GM23338 (cell line): ENCODE measurements at regions not wholly inside any gene's neighbourhood (a gene's known extent, or its start where the extent isn't known, plus 50 kb on each side); places are given as distances from the start of the nearest gene placed in this dataset.

Source experiments
- ATAC-seq: fragments of 200-7000 bp; cut with Tn5 transposase; 3 replicates; pipeline ENCODE4 v1.9.1; 2020
- DNase-seq: peaks from one replicate; pipeline ENCODE4 v3.0.0-alpha.2; 2015; ENCODE audit warnings: low spot score
- H2AFZ ChIP-seq: fragments of 200-600 bp; sonication (generic); 2 replicates; pipeline ENCODE4 v1.8.0; 2016; ENCODE audit warnings: antibody characterized with exemption, mild to moderate bottlenecking, moderate library complexity
- H3F3A ChIP-seq: fragments of 200-600 bp; sonication (generic); replicated peaks from 2 replicates; pipeline ENCODE4 v1.8.0; 2017; ENCODE audit warnings: antibody characterized with exemption, mixed run types, low read depth
- H3K27ac ChIP-seq: fragments of 200-600 bp; sonication (generic); 2 replicates; pipeline ENCODE4 v1.6.1; 2016; ENCODE audit warnings: low read depth
- H3K27me3 ChIP-seq: fragments of 200-600 bp; sonication (generic); 2 replicates; pipeline ENCODE4 v1.8.0; 2016; ENCODE audit warnings: mild to moderate bottlenecking, mixed run types, moderate library complexity; ENCODE audit not compliant: insufficient read depth
- H3K36me3 ChIP-seq: fragments of 200-600 bp; sonication (generic); 2 replicates; pipeline ENCODE4 v1.8.0; 2016; ENCODE audit warnings: mild to moderate bottlenecking; ENCODE audit not compliant: insufficient read depth
- H3K4me1 ChIP-seq: fragments of 200-600 bp; sonication (generic); 2 replicates; pipeline ENCODE4 v1.8.0; 2016; ENCODE audit warnings: mild to moderate bottlenecking, moderate library complexity; ENCODE audit not compliant: insufficient read depth
- H3K4me2 ChIP-seq: fragments of 200-600 bp; sonication (generic); 2 replicates; pipeline ENCODE4 v1.7.1; 2017; ENCODE audit warnings: mixed run types
- H3K4me3 ChIP-seq: fragments of 200-600 bp; sonication (generic); 2 replicates; pipeline ENCODE4 v1.6.1; 2016; ENCODE audit warnings: mixed run types
- H3K79me2 ChIP-seq: fragments of 200-600 bp; sonication (generic); replicated peaks from 2 replicates; pipeline ENCODE4 v1.8.0; 2017; ENCODE audit warnings: mild to moderate bottlenecking; ENCODE audit not compliant: insufficient read depth
- H3K9me2 ChIP-seq: fragments of 200-600 bp; sonication (generic); 2 replicates; pipeline ENCODE4 v1.8.0; 2017; ENCODE audit not compliant: insufficient read depth
- H4K20me1 ChIP-seq: fragments of 200-600 bp; sonication (generic); replicated peaks from 2 replicates; pipeline ENCODE4 v1.8.0; 2017; ENCODE audit warnings: mild to moderate bottlenecking; ENCODE audit not compliant: insufficient read depth
- H3K27ac Mint-ChIP-seq: 2 replicates; pipeline ENCODE4 v1.8.0; 2020; ENCODE audit warnings: inconsistent platforms, mild to moderate bottlenecking, moderate library complexity, mixed read lengths
- H3K27me3 Mint-ChIP-seq: 3 replicates; pipeline ENCODE4 v1.8.0; 2022; ENCODE audit warnings: low read depth, mild to moderate bottlenecking, moderate library complexity, mixed read lengths, inconsistent platforms; ENCODE audit not compliant: insufficient read depth, poor library complexity
- H3K36me3 Mint-ChIP-seq: 3 replicates; pipeline ENCODE4 v1.8.0; 2021; ENCODE audit warnings: low read depth, mild to moderate bottlenecking, inconsistent platforms, moderate library complexity, mixed read lengths
- H3K4me1 Mint-ChIP-seq: 3 replicates; pipeline ENCODE4 v1.8.0; 2020; ENCODE audit warnings: mild to moderate bottlenecking, inconsistent platforms, mixed read lengths
- H3K4me3 Mint-ChIP-seq: 3 replicates; pipeline ENCODE4 v1.8.0; 2021; ENCODE audit warnings: moderate library complexity, mild to moderate bottlenecking, inconsistent platforms, mixed read lengths
- H3K9me3 Mint-ChIP-seq: 3 replicates; pipeline ENCODE4 v1.8.0; 2020; ENCODE audit warnings: moderate library complexity, mild to moderate bottlenecking, inconsistent platforms, mixed read lengths
- CREB1 ChIP-seq: fragments of 250-450 bp; sonication (Bioruptor Pico); IDR thresholded peaks from 2 replicates; pipeline ENCODE4 v1.5.0; 2020; ENCODE audit warnings: low read depth, mild to moderate bottlenecking, moderate library complexity
- CTCF ChIP-seq, 2 experiments: fragments of 200-600 bp in 1 of 2; sonication (generic) in 1 of 2; conservative IDR thresholded peaks; 2 replicates each; pipeline versions ENCODE4 v1.5.1 to v1.6.1; 2016 to 2017; ENCODE audit warnings: antibody characterized with exemption in 2 of 2, low read depth in 2 of 2, mild to moderate bottlenecking in 2 of 2, moderate library complexity in 1 of 2
- ETS1 ChIP-seq: IDR thresholded peaks from 2 replicates; pipeline ENCODE4 v1.6.1; 2016; ENCODE audit warnings: antibody characterized with exemption
- EZH2 ChIP-seq: fragments of 200-600 bp; sonication (generic); IDR thresholded peaks from one replicate; pipeline ENCODE4 v1.8.0; 2017; ENCODE audit warnings: antibody characterized with exemption, mild to moderate bottlenecking, low read depth; ENCODE audit not compliant: unreplicated experiment
- EZH2phosphoT487 ChIP-seq: fragments of 200-600 bp; sonication (generic); IDR thresholded peaks from one replicate; pipeline ENCODE4 v1.8.1; 2018; ENCODE audit warnings: antibody characterized with exemption; ENCODE audit not compliant: unreplicated experiment
- JUNB ChIP-seq: IDR thresholded peaks from one replicate; pipeline ENCODE4 v1.6.1; 2016; ENCODE audit warnings: antibody characterized with exemption; ENCODE audit not compliant: unreplicated experiment
- REST ChIP-seq: IDR thresholded peaks from one replicate; pipeline ENCODE4 v1.6.1; 2018; ENCODE audit warnings: antibody characterized with exemption; ENCODE audit not compliant: unreplicated experiment
- ZNF114 ChIP-seq: fragments of 250-450 bp; sonication (Bioruptor Pico); IDR thresholded peaks from 2 replicates; pipeline ENCODE4 v1.5.0; 2020; ENCODE audit warnings: mild to moderate bottlenecking, moderate library complexity
- ZNF462 ChIP-seq: fragments of 250-450 bp; sonication (Bioruptor Pico); IDR thresholded peaks from 2 replicates; pipeline ENCODE4 v1.5.0; 2020; ENCODE audit warnings: mild to moderate bottlenecking, moderate library complexity

- TF ChIP-seq REST (no peak), JUNB (no peak)
These were observed 908.9 kb upstream of the ATXN8OS start (continued) for GRCh38 chr13:69198706-69199105.

- H3K27ac ChIP-seq = no peak overlapping the region
- H3K9me3 Mint-ChIP-seq = no peaks in the 10 kb centered on the region
- H3K27me3 Mint-ChIP-seq = no peaks in the 10 kb centered on the region
- TF ChIP-seq ZNF114 (CRISPR knock-in tag) = no peak
- TF ChIP-seq JUNB = no peak
- TF ChIP-seq EZH2 = no peak
- no peak for TF ChIP-seq EZH2phosphoT487
- TF ChIP-seq CTCF (conservative IDR thresholded peaks at IDR 0.05; ENCODE audit: low read depth in 2 of 2) = no peak
- TF ChIP-seq REST = no peak
- TF ChIP-seq ZNF462 (CRISPR knock-in tag) = no peak
- TF ChIP-seq CREB1 = no peak
- no peak for TF ChIP-seq ETS1
These were observed 913.5 kb upstream of the ATXN8OS start for GRCh38 chr13:69194130-69194529.

More at GRCh38 chr13:69194130-69194529, 913.5 kb upstream of the ATXN8OS start:
- H3K4me3 ChIP-seq = no peak overlapping the region
- H3K36me3 ChIP-seq = no peaks in the 10 kb centered on the region
- no peaks in the 10 kb centered on the region for H3K27me3 ChIP-seq
- H2AFZ ChIP-seq = no peak overlapping the region
- H3K36me3 Mint-ChIP-seq = no peaks in the 10 kb centered on the region
- H3K4me2 ChIP-seq = no peak overlapping the region
- ATAC-seq (no peak), DNase-seq (no peak)
- no peaks in the 10 kb centered on the region for H3K79me2 ChIP-seq
- H3K9me2 ChIP-seq = no peaks in the 10 kb centered on the region
- H3K4me1 Mint-ChIP-seq = peaks cover 18% of the 10 kb centered on the region
- H3K4me3 Mint-ChIP-seq = no peak overlapping the region
- H3K27ac Mint-ChIP-seq = no peak overlapping the region
- H4K20me1 ChIP-seq = no peaks in the 10 kb centered on the region
- no peaks in the 10 kb centered on the region for H3F3A ChIP-seq
- H3K4me1 ChIP-seq = peaks cover 39% of the 10 kb centered on the region
